Mesodermal cell (in vitro differentiated cells): ENCODE measurements at regions not wholly inside any gene's neighbourhood (a gene's known extent, or its start where the extent isn't known, plus 50 kb on each side); places are given as distances from the start of the nearest gene placed in this dataset.

Source experiments
- H3K27ac ChIP-seq: 2 replicates; pipeline ENCODE4 v1.7.0; 2013; ENCODE audit warnings: mild to moderate bottlenecking, low read depth, low read length, moderate library complexity; ENCODE audit not compliant: severe bottlenecking
- H3K36me3 ChIP-seq: 2 replicates; pipeline ENCODE4 v1.7.1; 2013; ENCODE audit warnings: mild to moderate bottlenecking, low read length, moderate library complexity; ENCODE audit not compliant: control insufficient read depth, insufficient read depth
- H3K4me1 ChIP-seq: one replicate; pipeline ENCODE4 v1.7.1; 2013; ENCODE audit warnings: mild to moderate bottlenecking, low read length; ENCODE audit not compliant: insufficient read depth, control insufficient read depth, poor library complexity, severe bottlenecking
- H3K4me3 ChIP-seq: 2 replicates; pipeline ENCODE4 v1.7.0; 2013; ENCODE audit warnings: low read length, control low read depth, mild to moderate bottlenecking; ENCODE audit not compliant: insufficient read depth, poor library complexity, severe bottlenecking; ENCODE audit errors: extremely low read depth
- H3K9me3 ChIP-seq: 2 replicates; pipeline ENCODE4 v1.7.1; 2013; ENCODE audit warnings: mild to moderate bottlenecking, low read length, moderate library complexity; ENCODE audit not compliant: control insufficient read depth
- WGBS, 2 experiments: methylation state at CpG; one replicate each; pipeline ENCODE4 v1.1.5; 2013; ENCODE audit warnings: missing lambda C conversion rate in 2 of 2; ENCODE audit not compliant: insufficient coverage in 2 of 2; 5-methylcytosine and 5-hydroxymethylcytosine counted together

- no peaks in the 10 kb centered on the region for H3K36me3 ChIP-seq
- H3K4me3 ChIP-seq, result no peak overlapping the region
- no peak overlapping the region for H3K27ac ChIP-seq
- H3K4me1 ChIP-seq, result peaks cover 11% of the 10 kb centered on the region
- 61 to 66% methylated on average over 26 to 27 of the region's 29 CpGs for WGBS, 2 experiments
- H3K9me3 ChIP-seq, result no peaks in the 10 kb centered on the region
Measured at GRCh38 chr1:3954170-3955169, 54.4 kb upstream of the C1orf174 start.

GRCh38 chr1:3955196-3955772 lies 55.2 kb upstream of the C1orf174 start:
- no peaks in the 10 kb centered on the region for H3K9me3 ChIP-seq
- no peak overlapping the region for H3K27ac ChIP-seq
- H3K4me1 ChIP-seq, result peaks cover 11% of the 10 kb centered on the region
- H3K36me3 ChIP-seq, result no peaks in the 10 kb centered on the region
- no peak overlapping the region for H3K4me3 ChIP-seq
- 85 to 93% methylated on average over 17 to 18 of the region's 18 CpGs for WGBS, 2 experiments

- Histone ChIP-seq H3K27ac (no peak overlapping the region), H3K4me1 (peaks cover 14% of the 10 kb centered on the region), H3K9me3 (no peaks in the 10 kb centered on the region), H3K36me3 (no peaks in the 10 kb centered on the region), H3K4me3 (no peak overlapping the region)
- 89 to 97% methylated on average over 5 to 9 of the region's 14 CpGs for WGBS, 2 experiments
Measured at GRCh38 chr1:3956527-3957170, 56.6 kb upstream of the C1orf174 start.

GRCh38 chr1:3959361-3959760 lies 59.3 kb upstream of the C1orf174 start:
- H3K27ac ChIP-seq, result no peak overlapping the region
- peaks cover 14% of the 10 kb centered on the region for H3K4me1 ChIP-seq
- no peak overlapping the region for H3K4me3 ChIP-seq
- H3K36me3 ChIP-seq, result no peaks in the 10 kb centered on the region
- WGBS, 2 experiments, result 85 to 94% methylated on average over 12 of the region's 12 CpGs
- no peaks in the 10 kb centered on the region for H3K9me3 ChIP-seq

- H3K36me3 ChIP-seq, result no peaks in the 10 kb centered on the region
- H3K4me3 ChIP-seq, result no peak overlapping the region
- H3K9me3 ChIP-seq, result peaks cover 12% of the 10 kb centered on the region
- WGBS, 2 experiments, result 85 to 94% methylated on average over 6 to 8 of the region's 9 CpGs
- H3K4me1 ChIP-seq, result peaks cover 3% of the 10 kb centered on the region
- H3K27ac ChIP-seq, result no peak overlapping the region
Measured at GRCh38 chr1:3963554-3963953, 63.5 kb upstream of the C1orf174 start.

- Histone ChIP-seq H3K4me3 (no peak overlapping the region), H3K9me3 (peaks cover 15% of the 10 kb centered on the region), H3K27ac (no peak overlapping the region), H3K36me3 (no peaks in the 10 kb centered on the region), H3K4me1 (peaks cover 3% of the 10 kb centered on the region)
- WGBS, 2 experiments, result 82 to 97% methylated on average over 6 of the region's 6 CpGs
Measured at GRCh38 chr1:3965693-3966092, 65.6 kb upstream of the C1orf174 start.

- 62% methylated on average over 9 of the region's 10 CpGs for WGBS, 2 experiments
- H3K9me3 ChIP-seq, result peaks cover 15% of the 10 kb centered on the region
Measured at GRCh38 chr1:3968851-3969250, 68.8 kb upstream of the C1orf174 start.

GRCh38 chr1:3971981-3972380 lies 71.9 kb upstream of the C1orf174 start:
- H3K36me3 ChIP-seq, result no peaks in the 10 kb centered on the region
- WGBS, 2 experiments, result 81 to 83% methylated on average over 5 of the region's 5 CpGs
- no peaks in the 10 kb centered on the region for H3K4me1 ChIP-seq
- H3K9me3 ChIP-seq, result peaks cover 12% of the 10 kb centered on the region
- H3K27ac ChIP-seq, result no peak overlapping the region
- no peak overlapping the region for H3K4me3 ChIP-seq

More at GRCh38 chr1:3968851-3969250, 68.8 kb upstream of the C1orf174 start:
- Histone ChIP-seq H3K36me3 (no peaks in the 10 kb centered on the region), H3K4me3 (no peak overlapping the region), H3K27ac (no peak overlapping the region), H3K4me1 (no peaks in the 10 kb centered on the region)

- no peaks in the 10 kb centered on the region for H3K36me3 ChIP-seq
- no peaks in the 10 kb centered on the region for H3K4me1 ChIP-seq
- H3K27ac ChIP-seq, result no peak overlapping the region
- WGBS, 2 experiments, result 86 to 88% methylated on average over 18 of the region's 25 CpGs
- no peak overlapping the region for H3K4me3 ChIP-seq
- H3K9me3 ChIP-seq, result no peaks in the 10 kb centered on the region
Measured at GRCh38 chr1:3975903-3976630, 76.0 kb upstream of the C1orf174 start.

- WGBS, 2 experiments, result 94 to 96% methylated on average over 23 of the region's 23 CpGs
- no peaks in the 10 kb centered on the region for H3K36me3 ChIP-seq
- no peaks in the 10 kb centered on the region for H3K4me1 ChIP-seq
- no peak overlapping the region for H3K4me3 ChIP-seq
- H3K27ac ChIP-seq, result no peak overlapping the region
- no peaks in the 10 kb centered on the region for H3K9me3 ChIP-seq
Measured at GRCh38 chr1:3976821-3977220, 76.7 kb upstream of the C1orf174 start.
